Suprapubic skin (tissue), 4 donors: ENCODE measurements at regions not wholly inside any gene's neighbourhood (a gene's known extent, or its start where the extent isn't known, plus 50 kb on each side); places are given as distances from the start of the nearest gene placed in this dataset.

ENCODE experiments used
- DNase-seq, 2 donors: peaks; one replicate each; pipeline ENCODE4 v3.0.0-alpha.2; 2019; ENCODE audit warnings: low spot score in 2 of 2
- H3K27ac ChIP-seq: fragments of 200-600 bp; sonication (generic); one replicate; pipeline ENCODE4 v1.5.1; 2019
- H3K27me3 ChIP-seq: fragments of 200-600 bp; sonication (generic); one replicate; pipeline ENCODE4 v1.5.1; 2019
- H3K36me3 ChIP-seq: fragments of 200-600 bp; sonication (generic); one replicate; pipeline ENCODE4 v1.5.1; 2019
- H3K4me1 ChIP-seq: fragments of 200-600 bp; sonication (generic); one replicate; pipeline ENCODE4 v1.5.1; 2019
- H3K4me3 ChIP-seq: fragments of 200-600 bp; sonication (generic); one replicate; pipeline ENCODE4 v1.5.1; 2019; ENCODE audit warnings: mild to moderate bottlenecking
- H3K9me3 ChIP-seq: fragments of 200-600 bp; sonication (generic); one replicate; pipeline ENCODE4 v1.5.1; 2019
- EP300 ChIP-seq: sonication (generic); formaldehyde crosslinking; IDR thresholded peaks from one replicate; pipeline ENCODE4 v1.6.1; 2017; ENCODE audit warnings: antibody characterized with exemption
- POLR2A ChIP-seq, 2 donors: fragments of 450-650 bp; IDR thresholded peaks; one replicate each; pipeline ENCODE4 v1.6.1; 2017; ENCODE audit warnings: antibody characterized with exemption in 2 of 2, mild to moderate bottlenecking in 2 of 2, moderate library complexity in 2 of 2
- POLR2AphosphoS5 ChIP-seq, 3 donors: sonication (generic); formaldehyde crosslinking; IDR thresholded peaks; one replicate each; pipeline ENCODE4 v1.6.1; 2017; ENCODE audit warnings: antibody characterized with exemption in 3 of 3
- WGBS: methylation state at CpG from one replicate; pipeline ENCODE4 v1.1.5; 2018; 5-methylcytosine and 5-hydroxymethylcytosine counted together
- TF ChIP-seq, protein P1 (sequence below), 2 donors: fragments of 200-600 bp in 1 of 2; fragments of 450-650 bp in 1 of 2; sonication (generic) in 1 of 2; IDR thresholded peaks; one replicate each; pipeline ENCODE4 v1.5.1; 2016 to 2019; ENCODE audit warnings: antibody characterized with exemption in 2 of 2, mild to moderate bottlenecking in 1 of 2, moderate library complexity in 1 of 2

DNA sequence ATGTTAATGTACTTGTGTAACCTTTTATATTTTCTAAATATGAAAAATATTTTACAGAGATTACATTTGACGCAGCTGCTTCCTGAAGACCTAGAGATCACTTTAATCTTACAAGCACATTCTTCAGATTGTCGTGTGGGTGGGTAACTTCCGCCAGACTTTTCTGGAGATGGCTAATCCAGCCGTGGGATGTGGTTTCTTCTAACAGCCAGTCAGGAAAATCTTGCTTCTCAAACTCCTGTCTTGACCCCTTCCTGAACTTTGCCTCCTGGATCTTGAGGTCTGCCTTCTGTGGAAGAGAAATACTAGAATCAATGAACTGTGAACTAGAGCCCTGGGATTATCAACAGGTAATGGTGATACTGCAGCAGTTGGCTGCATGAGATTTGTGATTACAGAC is 401.6 kb upstream of the TNP1 start:
- H3K9me3 ChIP-seq, result no peaks in the 10 kb centered on the region
- WGBS, result 71% methylated on average over 4 of the region's 4 CpGs

DNA sequence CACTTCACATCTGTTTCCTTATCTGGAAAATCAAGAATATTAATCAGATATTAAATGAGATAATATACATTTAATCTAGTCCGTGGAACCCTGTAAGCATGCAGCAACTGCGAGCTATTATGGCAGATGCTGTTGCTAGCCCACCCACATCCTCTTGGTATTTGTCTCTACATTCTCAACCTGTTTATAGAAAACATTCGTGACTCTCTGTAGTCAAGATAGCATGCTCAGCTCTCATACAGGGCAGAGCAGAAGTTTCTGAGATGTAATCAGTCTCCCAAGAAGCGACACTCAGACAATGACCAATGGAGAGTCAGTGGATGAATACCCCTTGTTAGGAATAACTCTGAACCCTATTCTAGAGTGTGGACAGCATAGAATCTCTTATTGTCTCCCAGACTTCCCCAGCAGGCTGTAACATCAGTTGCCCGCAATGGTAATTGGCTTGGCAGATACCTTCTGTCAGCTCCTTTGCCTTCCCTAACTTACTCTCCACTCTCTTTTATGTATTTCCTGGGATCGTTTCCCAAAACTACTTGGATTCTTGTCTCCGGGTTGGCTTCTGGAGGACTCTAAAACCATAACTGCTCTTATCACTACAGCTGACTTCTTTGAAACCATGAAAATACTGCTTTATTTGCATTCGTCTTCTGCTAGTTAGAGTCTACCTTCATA is 400.7 kb upstream of the TNP1 start:
- Histone ChIP-seq H3K4me1 (no peaks in the 10 kb centered on the region), H3K27me3 (peaks cover 3% of the 10 kb centered on the region), H3K36me3 (no peaks in the 10 kb centered on the region), H3K4me3 (no peak overlapping the region), H3K9me3 (no peaks in the 10 kb centered on the region), H3K27ac (no peak overlapping the region)
- no peak for DNase-seq
- WGBS, result 81% methylated on average over 8 of the region's 8 CpGs
- TF ChIP-seq, protein P1, sequence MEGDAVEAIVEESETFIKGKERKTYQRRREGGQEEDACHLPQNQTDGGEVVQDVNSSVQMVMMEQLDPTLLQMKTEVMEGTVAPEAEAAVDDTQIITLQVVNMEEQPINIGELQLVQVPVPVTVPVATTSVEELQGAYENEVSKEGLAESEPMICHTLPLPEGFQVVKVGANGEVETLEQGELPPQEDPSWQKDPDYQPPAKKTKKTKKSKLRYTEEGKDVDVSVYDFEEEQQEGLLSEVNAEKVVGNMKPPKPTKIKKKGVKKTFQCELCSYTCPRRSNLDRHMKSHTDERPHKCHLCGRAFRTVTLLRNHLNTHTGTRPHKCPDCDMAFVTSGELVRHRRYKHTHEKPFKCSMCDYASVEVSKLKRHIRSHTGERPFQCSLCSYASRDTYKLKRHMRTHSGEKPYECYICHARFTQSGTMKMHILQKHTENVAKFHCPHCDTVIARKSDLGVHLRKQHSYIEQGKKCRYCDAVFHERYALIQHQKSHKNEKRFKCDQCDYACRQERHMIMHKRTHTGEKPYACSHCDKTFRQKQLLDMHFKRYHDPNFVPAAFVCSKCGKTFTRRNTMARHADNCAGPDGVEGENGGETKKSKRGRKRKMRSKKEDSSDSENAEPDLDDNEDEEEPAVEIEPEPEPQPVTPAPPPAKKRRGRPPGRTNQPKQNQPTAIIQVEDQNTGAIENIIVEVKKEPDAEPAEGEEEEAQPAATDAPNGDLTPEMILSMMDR (IDR thresholded peaks at IDR 0.05), result no peak
- TF ChIP-seq POLR2AphosphoS5 (IDR thresholded peaks at IDR 0.05) (no peak), EP300 (no peak), POLR2A (IDR thresholded peaks at IDR 0.05) (no peak)

More for the DNA sequence above, 401.6 kb upstream of the TNP1 start:
- Histone ChIP-seq H3K27me3 (peaks cover 3% of the 10 kb centered on the region), H3K4me1 (no peaks in the 10 kb centered on the region), H3K36me3 (no peaks in the 10 kb centered on the region), H3K27ac (no peak overlapping the region), H3K4me3 (no peak overlapping the region)
- DNase-seq, result no peak
- TF ChIP-seq POLR2A (IDR thresholded peaks at IDR 0.05), result no peak
- TF ChIP-seq, protein P1 (IDR thresholded peaks at IDR 0.05), result no peak
- no peak for TF ChIP-seq EP300
- no peak for TF ChIP-seq POLR2AphosphoS5 (IDR thresholded peaks at IDR 0.05)

DNA sequence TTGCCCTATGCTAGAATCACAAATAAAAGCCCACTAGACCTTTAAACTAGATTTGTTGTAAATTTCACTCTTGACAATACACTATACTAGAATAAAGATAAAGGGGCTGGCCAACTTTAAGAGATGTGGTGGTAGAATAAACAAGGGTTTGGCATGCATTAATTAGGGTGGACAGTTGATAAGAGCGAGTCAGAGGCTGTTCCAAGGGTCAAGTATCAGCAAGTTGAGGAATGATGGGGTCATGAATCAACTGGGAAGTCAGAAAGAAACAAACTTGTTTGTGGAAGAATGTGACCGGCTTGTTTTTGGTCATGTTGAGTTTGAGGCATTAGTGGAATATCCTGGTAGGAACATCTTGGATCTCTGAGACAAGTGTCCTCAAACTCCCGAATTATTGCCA is 398.3 kb upstream of the TNP1 start:
- no peak for DNase-seq
- no peaks in the 10 kb centered on the region for H3K4me1 ChIP-seq
- H3K27me3 ChIP-seq, result peaks cover 3% of the 10 kb centered on the region
- no peaks in the 10 kb centered on the region for H3K9me3 ChIP-seq
- WGBS, result 91% methylated on average over 3 of the region's 3 CpGs
- no peak overlapping the region for H3K4me3 ChIP-seq
- TF ChIP-seq POLR2A (IDR thresholded peaks at IDR 0.05), result no peak
- no peak for TF ChIP-seq POLR2AphosphoS5 (IDR thresholded peaks at IDR 0.05)
- TF ChIP-seq, protein P1 (IDR thresholded peaks at IDR 0.05), result no peak
- TF ChIP-seq EP300, result no peak
- no peak overlapping the region for H3K27ac ChIP-seq
- H3K36me3 ChIP-seq, result no peaks in the 10 kb centered on the region

DNA sequence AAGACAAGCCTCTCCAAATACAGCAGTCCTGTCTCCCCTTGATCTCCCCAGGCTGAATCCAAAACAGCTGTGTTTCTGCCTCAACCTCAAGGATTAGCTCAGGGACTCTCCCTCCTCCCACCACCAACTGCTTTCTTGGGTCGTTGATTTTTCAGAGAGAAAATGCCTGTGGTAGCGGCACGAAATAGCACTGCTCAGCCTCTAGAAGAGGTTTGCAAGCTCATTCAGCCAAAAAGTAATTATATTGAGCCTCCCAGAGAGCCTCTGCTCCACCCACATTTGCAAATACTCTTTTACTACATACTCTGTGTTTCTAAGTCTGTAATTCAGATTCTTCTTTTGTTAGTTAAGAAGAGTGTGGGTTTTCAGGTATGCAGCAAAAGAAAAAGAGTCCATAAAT is 396.4 kb upstream of the TNP1 start:
- no peaks in the 10 kb centered on the region for H3K4me1 ChIP-seq
- H3K36me3 ChIP-seq, result no peaks in the 10 kb centered on the region
- no peaks in the 10 kb centered on the region for H3K27me3 ChIP-seq
- TF ChIP-seq, protein P1 (IDR thresholded peaks at IDR 0.05), result no peak
- TF ChIP-seq POLR2A (IDR thresholded peaks at IDR 0.05) (no peak), EP300 (no peak), POLR2AphosphoS5 (IDR thresholded peaks at IDR 0.05) (no peak)
- no peak overlapping the region for H3K4me3 ChIP-seq
- H3K9me3 ChIP-seq, result no peaks in the 10 kb centered on the region
- no peak overlapping the region for H3K27ac ChIP-seq
- 73% methylated on average over 3 of the region's 3 CpGs for WGBS
- no peak for DNase-seq

DNA sequence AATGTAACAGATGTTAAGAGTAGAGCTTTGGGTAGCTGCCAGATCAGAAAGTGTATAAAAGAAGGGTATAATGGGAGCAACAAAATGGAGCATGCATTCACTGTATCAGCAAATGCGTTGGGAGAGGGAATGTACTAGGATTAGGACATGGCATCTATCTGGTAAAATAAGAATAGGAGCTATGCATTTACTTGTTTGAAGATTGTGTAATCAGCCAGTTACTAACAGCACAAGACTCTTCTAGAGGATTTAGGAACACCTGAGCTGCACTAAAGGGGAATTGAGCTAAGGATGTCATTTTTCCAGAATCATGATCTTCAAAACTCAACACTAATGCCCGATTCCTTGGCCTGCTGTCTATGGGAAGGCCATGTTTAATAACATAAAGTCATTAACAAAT is 394.2 kb upstream of the TNP1 start:
- Histone ChIP-seq H3K4me3 (no peak overlapping the region), H3K4me1 (peaks cover 7% of the 10 kb centered on the region), H3K36me3 (no peaks in the 10 kb centered on the region), H3K9me3 (no peaks in the 10 kb centered on the region), H3K27ac (no peak overlapping the region), H3K27me3 (no peaks in the 10 kb centered on the region)
- no peak for DNase-seq
- no peak for TF ChIP-seq POLR2AphosphoS5 (IDR thresholded peaks at IDR 0.05)
- no peak for TF ChIP-seq EP300
- TF ChIP-seq, protein P1 (IDR thresholded peaks at IDR 0.05), result no peak
- TF ChIP-seq POLR2A (IDR thresholded peaks at IDR 0.05), result no peak
- WGBS, result 90% methylated on average over 2 of the region's 2 CpGs
